MM.1S (cell line): ENCODE measurements at regions not wholly inside any gene's neighbourhood (a gene's known extent, or its start where the extent isn't known, plus 50 kb on each side); places are given as distances from the start of the nearest gene placed in this dataset.
"Not testable (repeated sequence)": the region's sequence is repeated elsewhere in the genome, so short reads cannot be mapped to it uniquely, and the experiment has no call there.

Experiments
- DNase-seq: peaks from one replicate; pipeline ENCODE4 v3.0.0-alpha.2; 2015
- H2AFZ ChIP-seq: fragments of 300-600 bp; sonication (generic); 2 replicates; pipeline ENCODE4 v1.6.0; 2016; ENCODE audit warnings: antibody characterized with exemption, low read length
- H3F3A ChIP-seq: fragments of 300-600 bp; sonication (generic); 2 replicates; pipeline ENCODE4 v1.6.1; 2016; ENCODE audit warnings: mild to moderate bottlenecking, antibody characterized with exemption, low read length, moderate library complexity, mixed read lengths; ENCODE audit not compliant: insufficient read depth
- H3K27ac ChIP-seq: fragments of 300-600 bp; sonication (generic); 2 replicates; pipeline ENCODE4 v1.5.1; 2016; ENCODE audit warnings: mild to moderate bottlenecking, low read length
- H3K27me3 ChIP-seq: fragments of 300-600 bp; sonication (generic); replicated peaks from 2 replicates; pipeline ENCODE4 v1.6.0; 2016; ENCODE audit warnings: low read length; ENCODE audit not compliant: insufficient read depth
- H3K36me3 ChIP-seq: fragments of 300-600 bp; sonication (generic); replicated peaks from 2 replicates; pipeline ENCODE4 v1.6.1; 2016; ENCODE audit warnings: mild to moderate bottlenecking, low read length, mixed read lengths; ENCODE audit not compliant: insufficient read depth
- H3K4me1 ChIP-seq: fragments of 300-600 bp; sonication (generic); 2 replicates; pipeline ENCODE4 v1.6.1; 2016; ENCODE audit warnings: low read length, mixed read lengths
- H3K4me2 ChIP-seq: fragments of 300-600 bp; sonication (generic); 2 replicates; pipeline ENCODE4 v1.6.0; 2016; ENCODE audit warnings: low read depth, low read length
- H3K4me3 ChIP-seq: fragments of 300-600 bp; sonication (generic); 2 replicates; pipeline ENCODE4 v1.5.1; 2016; ENCODE audit warnings: low read length, mixed read lengths
- H3K79me2 ChIP-seq: fragments of 300-600 bp; sonication (generic); 2 replicates; pipeline ENCODE4 v1.6.1; 2016; ENCODE audit warnings: mixed run types, low read length, mixed read lengths
- H3K9ac ChIP-seq: fragments of 300-600 bp; sonication (generic); 2 replicates; pipeline ENCODE4 v1.6.1; 2016; ENCODE audit warnings: low read length, mixed read lengths
- H3K9me2 ChIP-seq: fragments of 300-600 bp; sonication (generic); replicated peaks from 2 replicates; pipeline ENCODE4 v1.6.1; 2016; ENCODE audit warnings: mild to moderate bottlenecking, low read length, mixed read lengths; ENCODE audit not compliant: insufficient read depth
- H3K9me3 ChIP-seq: fragments of 300-600 bp; sonication (generic); replicated peaks from 2 replicates; pipeline ENCODE4 v1.6.1; 2016; ENCODE audit warnings: mild to moderate bottlenecking, low read length, mixed read lengths; ENCODE audit not compliant: insufficient read depth
- H4K20me1 ChIP-seq: fragments of 300-600 bp; sonication (generic); 2 replicates; pipeline ENCODE4 v1.6.1; 2016; ENCODE audit warnings: mild to moderate bottlenecking, low read length, moderate library complexity, mixed read lengths; ENCODE audit not compliant: insufficient read depth
- EZH2 ChIP-seq: fragments of 300-600 bp; sonication (generic); optimal IDR thresholded peaks from 2 replicates; pipeline ENCODE3; 2017; ENCODE audit warnings: low read depth, mild to moderate bottlenecking, antibody characterized with exemption, low read length, mixed read lengths
- EZH2phosphoT487 ChIP-seq: fragments of 300-600 bp; sonication (generic); IDR thresholded peaks from 2 replicates; pipeline ENCODE4 v1.6.1; 2018; ENCODE audit warnings: antibody characterized with exemption, low read length
- TF ChIP-seq, protein P1 (sequence below): fragments of 300-600 bp; sonication (generic); IDR thresholded peaks from 2 replicates; pipeline ENCODE4 v1.5.1; 2016; ENCODE audit warnings: antibody characterized with exemption, low read length, mixed read lengths

DNA sequence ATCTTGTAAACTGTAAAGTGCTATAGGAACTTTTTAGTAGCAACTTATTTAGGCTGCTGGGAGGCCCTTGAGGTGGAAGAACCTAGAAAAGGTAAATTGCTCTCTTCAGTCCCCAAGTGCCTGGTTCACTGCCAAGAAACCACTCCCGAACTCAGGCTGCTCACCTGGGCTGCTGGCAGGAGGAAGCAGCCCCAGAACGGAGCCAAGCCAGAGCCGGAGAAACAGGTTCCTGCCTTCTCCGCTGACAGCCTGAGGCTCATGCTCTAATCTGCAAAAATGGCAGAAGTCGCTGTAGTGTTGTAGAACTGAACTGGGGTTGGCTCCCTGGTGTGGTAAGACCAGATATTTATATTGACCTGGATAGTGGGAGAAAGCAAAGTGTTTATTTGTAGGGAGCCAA lies 136.0 kb downstream of the CUL2 start:
- Histone ChIP-seq H3K27me3 (no peaks in the 10 kb centered on the region), H3K9ac (no peak overlapping the region), H3K9me2 (no peaks in the 10 kb centered on the region), H2AFZ (no peak overlapping the region), H4K20me1 (no peaks in the 10 kb centered on the region), H3K36me3 (no peaks in the 10 kb centered on the region), H3F3A (no peaks in the 10 kb centered on the region), H3K9me3 (no peaks in the 10 kb centered on the region), H3K27ac (no peak overlapping the region), H3K4me2 (no peak overlapping the region), H3K79me2 (no peaks in the 10 kb centered on the region), H3K4me3 (no peak overlapping the region), H3K4me1 (no peaks in the 10 kb centered on the region)
- no peak for TF ChIP-seq EZH2
- TF ChIP-seq, protein P1, sequence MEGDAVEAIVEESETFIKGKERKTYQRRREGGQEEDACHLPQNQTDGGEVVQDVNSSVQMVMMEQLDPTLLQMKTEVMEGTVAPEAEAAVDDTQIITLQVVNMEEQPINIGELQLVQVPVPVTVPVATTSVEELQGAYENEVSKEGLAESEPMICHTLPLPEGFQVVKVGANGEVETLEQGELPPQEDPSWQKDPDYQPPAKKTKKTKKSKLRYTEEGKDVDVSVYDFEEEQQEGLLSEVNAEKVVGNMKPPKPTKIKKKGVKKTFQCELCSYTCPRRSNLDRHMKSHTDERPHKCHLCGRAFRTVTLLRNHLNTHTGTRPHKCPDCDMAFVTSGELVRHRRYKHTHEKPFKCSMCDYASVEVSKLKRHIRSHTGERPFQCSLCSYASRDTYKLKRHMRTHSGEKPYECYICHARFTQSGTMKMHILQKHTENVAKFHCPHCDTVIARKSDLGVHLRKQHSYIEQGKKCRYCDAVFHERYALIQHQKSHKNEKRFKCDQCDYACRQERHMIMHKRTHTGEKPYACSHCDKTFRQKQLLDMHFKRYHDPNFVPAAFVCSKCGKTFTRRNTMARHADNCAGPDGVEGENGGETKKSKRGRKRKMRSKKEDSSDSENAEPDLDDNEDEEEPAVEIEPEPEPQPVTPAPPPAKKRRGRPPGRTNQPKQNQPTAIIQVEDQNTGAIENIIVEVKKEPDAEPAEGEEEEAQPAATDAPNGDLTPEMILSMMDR: no peak
- TF ChIP-seq EZH2phosphoT487: no peak
- DNase-seq: no peak

DNA sequence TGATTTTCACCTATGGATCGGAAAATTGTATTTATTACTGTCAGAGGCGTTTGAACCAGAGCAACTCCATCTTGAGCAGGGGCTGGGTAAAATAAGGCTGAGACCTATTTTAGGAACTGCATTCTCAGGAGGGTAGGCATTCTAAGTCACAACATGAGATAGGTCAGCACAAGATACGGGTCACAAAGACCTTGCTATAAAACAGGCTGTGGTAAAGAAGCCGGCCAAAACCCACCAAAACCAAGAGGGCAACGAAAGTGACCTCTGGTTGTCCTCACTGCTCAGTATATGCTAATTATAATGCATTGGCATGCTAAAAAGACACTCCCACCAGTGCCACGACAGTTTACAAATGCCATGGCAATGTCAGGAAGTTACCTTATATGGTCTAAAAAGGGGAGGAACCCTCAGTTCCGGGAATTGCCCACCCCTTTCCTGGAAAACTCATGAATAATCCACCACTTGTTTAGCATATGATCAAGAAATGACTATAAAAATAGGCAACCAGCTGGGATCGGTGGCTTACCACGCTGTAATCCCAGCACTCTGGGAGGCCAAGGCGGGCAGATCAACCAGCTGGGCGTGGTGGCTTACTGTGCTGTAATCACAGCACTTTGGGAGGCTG lies 136.3 kb upstream of the PARD3 start:
- H3K9ac ChIP-seq, H3K27me3 ChIP-seq, H3K4me3 ChIP-seq, H3K4me1 ChIP-seq, DNase-seq, H3K79me2 ChIP-seq, H4K20me1 ChIP-seq, H3K9me2 ChIP-seq, H2AFZ ChIP-seq, H3K36me3 ChIP-seq, H3F3A ChIP-seq, H3K9me3 ChIP-seq, H3K4me2 ChIP-seq, H3K27ac ChIP-seq: not testable (repeated sequence)

DNA sequence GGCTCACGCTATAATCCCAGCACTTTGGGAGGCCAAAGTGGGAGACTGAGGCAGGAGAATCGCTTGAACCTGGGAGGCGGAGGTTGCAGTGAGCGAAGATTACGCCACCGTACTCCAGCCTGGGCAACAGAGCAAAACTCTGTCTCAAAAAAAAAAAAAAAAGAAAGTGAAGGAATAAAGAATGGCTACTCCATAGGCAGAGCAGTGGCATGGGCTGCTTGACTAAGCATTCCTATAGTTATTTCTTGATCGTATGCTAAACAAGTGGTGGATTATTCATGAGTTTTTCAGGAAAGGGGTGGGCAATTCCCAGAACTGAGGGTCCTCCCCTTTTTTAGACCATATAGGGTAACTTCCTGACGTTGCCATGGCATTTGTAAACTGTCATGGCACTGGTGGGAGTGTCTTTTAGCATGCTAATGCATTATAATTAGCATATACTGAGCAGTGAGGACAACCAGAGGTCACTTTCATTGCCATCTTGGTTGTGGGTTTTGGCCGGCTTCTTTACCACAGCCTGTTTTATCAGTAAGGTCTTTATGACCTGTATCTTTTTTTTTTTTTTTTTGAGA lies 130.9 kb upstream of the PARD3 start:
- not testable (repeated sequence) for H3K27ac ChIP-seq, H2AFZ ChIP-seq, H3K9me2 ChIP-seq, H3K9ac ChIP-seq, H3K4me1 ChIP-seq, H3K4me3 ChIP-seq, H3F3A ChIP-seq, DNase-seq, H3K79me2 ChIP-seq, H3K27me3 ChIP-seq, H3K4me2 ChIP-seq, H3K9me3 ChIP-seq, H3K36me3 ChIP-seq, H4K20me1 ChIP-seq

DNA sequence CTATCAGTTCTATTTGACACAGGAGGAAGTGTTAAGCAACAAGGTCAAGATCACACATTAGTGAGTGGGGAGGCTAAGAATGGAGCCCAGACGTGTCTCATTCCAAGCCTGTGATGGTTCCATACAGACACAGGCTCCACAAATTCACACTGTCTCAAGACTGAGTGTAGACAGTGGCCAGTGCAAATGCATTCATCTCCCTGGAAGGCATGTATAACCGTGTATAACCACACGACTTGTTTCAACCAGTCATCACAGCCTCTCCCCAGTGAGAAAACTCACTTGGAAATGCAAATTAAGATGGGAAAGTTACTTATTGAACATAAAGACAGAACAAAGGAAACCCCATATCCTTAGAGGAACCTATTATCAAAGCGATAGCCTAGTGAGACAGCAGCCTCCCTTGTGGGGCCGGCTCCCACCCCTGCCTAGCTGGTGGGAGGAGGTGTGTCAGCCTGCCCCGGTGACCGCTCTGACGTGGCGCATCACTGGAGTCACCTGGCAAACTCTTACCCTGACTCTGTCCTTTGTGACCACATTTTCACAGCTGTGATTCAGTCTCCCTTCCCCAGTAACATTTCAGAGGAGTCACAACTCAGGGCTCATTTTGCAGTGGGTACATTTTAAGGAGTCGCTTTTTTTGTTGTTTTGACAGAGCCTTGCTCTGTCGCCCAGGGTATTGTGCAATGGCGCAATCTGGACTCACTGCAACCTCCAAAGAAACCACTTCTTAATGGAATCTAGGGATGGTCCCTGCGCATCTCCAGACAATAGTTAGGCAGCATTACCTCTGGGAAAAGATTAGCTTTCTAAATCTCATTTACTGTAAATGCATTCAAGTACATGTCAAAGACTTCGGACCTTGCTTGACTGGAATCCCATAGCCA lies 126.6 kb upstream of the PARD3 start:
- Histone ChIP-seq H3K4me2 (no peak overlapping the region), H3K9ac (no peak overlapping the region), H3K4me1 (no peaks in the 10 kb centered on the region), H3F3A (no peaks in the 10 kb centered on the region), H3K4me3 (no peak overlapping the region), H3K9me3 (no peaks in the 10 kb centered on the region), H3K36me3 (no peaks in the 10 kb centered on the region), H3K9me2 (no peaks in the 10 kb centered on the region), H3K27me3 (no peaks in the 10 kb centered on the region), H3K27ac (no peak overlapping the region), H3K79me2 (no peaks in the 10 kb centered on the region), H4K20me1 (no peaks in the 10 kb centered on the region), H2AFZ (no peak overlapping the region)
- TF ChIP-seq, protein P1: no peak
- no peak for TF ChIP-seq EZH2phosphoT487
- TF ChIP-seq EZH2: no peak
- DNase-seq: no peak
